ENCODE measurements at regions not wholly inside any gene's neighbourhood (a gene's known extent, or its start where the extent isn't known, plus 50 kb on each side); places are given as distances from the start of the nearest gene placed in this dataset.
"Not testable (repeated sequence)": the region's sequence is repeated elsewhere in the genome, so short reads cannot be mapped to it uniquely, and the experiment has no call there.

- in situ Hi-C loops (cut with HindIII; ENCODE audit: low sequenced_read_pairs), result not testable (repeated sequence)
These were observed 169.4 kb upstream of the MKLN1 start for GRCh38 chr7:131158244-131158636.

DNA sequence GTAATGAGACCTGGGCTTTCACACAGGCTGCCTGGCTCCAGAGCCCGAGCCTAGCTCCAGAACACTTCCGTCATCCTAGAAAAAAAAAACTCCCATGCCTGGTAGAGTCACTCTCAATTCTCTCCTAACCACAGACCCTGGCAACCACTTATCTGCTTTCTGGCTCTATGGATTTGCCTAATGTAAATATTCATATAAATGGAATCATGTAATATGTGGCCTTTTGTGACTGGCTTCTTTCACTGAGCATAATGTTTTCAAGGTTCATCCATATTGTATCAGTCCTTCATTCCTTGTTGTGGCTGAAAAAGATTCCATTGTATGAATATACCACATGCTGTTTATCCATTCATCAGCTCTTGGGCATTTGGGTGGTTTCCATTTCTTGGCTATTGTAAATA, 167.7 kb upstream of the MKLN1 start:
- in situ Hi-C loops (cut with HindIII; ENCODE audit: low sequenced_read_pairs), result no loop called here

DNA sequence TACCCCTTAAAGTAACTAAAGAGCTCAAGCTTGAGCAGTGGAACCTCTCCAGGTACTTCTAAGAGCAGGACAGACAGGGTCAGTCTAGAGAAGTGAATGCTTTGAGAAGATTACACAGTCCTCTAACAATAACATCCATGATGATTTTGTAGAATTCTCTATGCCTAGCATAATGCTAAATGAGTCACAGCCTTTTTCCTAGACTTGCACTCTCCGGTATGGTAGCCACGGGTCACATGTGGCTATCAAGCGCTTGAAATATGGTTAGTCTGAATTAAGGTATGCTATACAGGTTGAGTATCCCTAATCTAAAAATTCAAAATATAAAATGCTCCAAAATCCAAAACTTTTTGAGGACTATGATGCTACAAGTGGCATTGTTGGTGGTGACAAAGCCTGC, 166.6 kb upstream of the MKLN1 start:
- in situ Hi-C loops (cut with HindIII; ENCODE audit: low sequenced_read_pairs), result no loop called here

DNA sequence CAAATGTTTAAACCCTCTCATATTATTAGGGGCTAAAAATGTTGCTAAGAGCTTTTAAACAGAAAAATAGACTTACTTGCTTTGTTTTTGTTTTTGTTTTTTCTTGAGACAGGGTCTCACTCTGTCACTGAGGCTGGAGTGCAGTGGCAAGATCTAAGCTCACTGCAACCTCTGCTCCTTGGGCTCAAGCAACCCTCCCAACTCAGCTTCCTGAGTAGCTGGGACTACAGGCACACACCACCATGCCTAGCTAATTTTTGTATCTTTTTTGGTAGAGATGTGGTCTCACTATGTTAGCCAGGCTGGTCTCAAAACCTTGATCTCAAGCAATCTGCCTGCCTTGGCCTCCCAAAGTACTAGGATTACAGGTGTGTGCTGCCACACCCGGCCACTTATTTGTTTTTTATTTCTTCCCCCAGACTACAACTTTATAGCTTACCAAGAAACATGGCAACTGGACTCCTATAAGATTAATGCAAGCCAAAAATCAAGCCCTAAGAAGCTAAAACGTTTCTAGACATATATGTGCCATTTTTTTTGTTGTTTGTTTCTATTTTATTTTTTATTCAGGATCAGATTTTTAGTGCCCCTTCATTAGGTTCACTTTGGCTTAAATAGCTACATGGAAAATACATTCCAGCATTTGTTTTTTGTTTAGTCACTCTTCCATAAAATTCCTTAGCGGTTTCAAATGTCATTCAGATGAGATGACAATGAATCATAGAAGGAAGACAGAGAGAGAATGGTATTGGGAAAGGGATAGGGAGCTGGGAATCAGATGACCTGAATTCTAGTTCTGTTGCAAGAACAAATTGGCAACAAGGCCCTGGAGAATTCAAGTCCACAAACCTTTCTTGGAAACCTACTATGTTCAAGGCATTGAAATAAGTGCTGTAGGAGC, 163.4 kb upstream of the MKLN1 start:
- in situ Hi-C loops (cut with HindIII; ENCODE audit: low sequenced_read_pairs), result no loop called here

DNA sequence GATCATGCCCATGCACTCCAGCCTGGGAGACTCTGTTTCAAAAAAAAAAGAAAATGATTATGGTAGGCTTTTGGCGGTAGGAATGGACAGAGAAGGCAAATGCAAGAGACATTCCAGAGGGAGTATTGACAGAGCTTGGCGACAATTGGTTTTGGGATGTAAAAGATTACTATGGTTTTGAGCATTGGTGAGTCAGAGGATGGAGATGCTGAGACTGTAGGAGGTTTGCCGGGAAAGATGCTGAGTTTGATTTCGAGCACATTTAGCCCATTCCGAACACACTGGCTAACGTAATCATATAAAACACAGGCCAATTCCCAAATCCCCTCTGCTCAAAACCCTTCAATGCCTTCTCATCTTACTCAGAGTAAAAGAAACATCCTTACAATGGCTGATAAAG, 161.6 kb upstream of the MKLN1 start:
- in situ Hi-C loops (cut with HindIII; ENCODE audit: low sequenced_read_pairs), result no loop called here

DNA sequence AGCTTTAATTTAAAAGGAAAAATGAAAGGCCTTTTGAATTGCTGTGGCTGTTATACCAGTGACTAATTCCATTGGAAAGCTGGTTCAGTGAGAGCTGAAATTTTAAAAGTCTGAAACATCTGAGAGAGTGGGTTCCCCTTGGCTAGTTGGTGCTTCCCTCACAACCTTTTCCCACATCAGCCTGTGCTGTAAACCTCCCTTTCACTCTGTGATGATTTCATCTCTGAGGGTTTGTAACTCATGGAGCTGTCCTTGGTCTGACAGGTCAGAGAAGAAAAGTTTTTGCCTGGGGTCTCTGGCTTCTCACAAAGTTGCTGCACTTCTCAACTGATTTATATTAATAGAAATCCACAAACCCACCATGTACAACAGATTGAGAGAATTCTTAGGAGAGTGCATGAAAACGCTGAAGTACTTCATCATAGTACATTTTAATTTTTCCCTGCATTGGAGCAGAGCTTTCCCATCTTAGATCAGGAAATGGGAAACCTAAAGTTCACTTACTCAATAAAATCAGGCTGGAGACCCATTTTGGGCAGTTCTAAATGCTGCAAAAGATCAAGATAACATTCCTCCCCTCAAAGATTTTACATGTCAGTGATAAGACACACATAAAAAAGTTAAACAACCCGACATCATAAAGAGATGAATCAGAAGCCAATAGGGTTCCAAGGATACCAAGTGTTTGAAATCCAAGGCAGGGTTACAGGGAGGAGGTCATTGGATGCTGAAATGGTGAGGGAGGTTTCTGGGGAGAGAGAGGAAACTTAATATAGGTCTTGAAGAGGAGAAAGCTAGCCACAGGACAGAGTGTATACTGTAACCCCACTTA, 157.0 kb upstream of the MKLN1 start:
- in situ Hi-C loops (cut with HindIII; ENCODE audit: low sequenced_read_pairs), result no loop called here

GRCh38 chr7:131173145-131173890, 154.4 kb upstream of the MKLN1 start:
- in situ Hi-C loops (cut with HindIII; ENCODE audit: low sequenced_read_pairs), result no loop called here

- in situ Hi-C loops (cut with HindIII; ENCODE audit: low sequenced_read_pairs), result no loop called here
These were observed 153.3 kb upstream of the MKLN1 start for GRCh38 chr7:131174391-131174790.

- in situ Hi-C loops (cut with HindIII; ENCODE audit: low sequenced_read_pairs), result no loop called here
These were observed 152.8 kb upstream of the MKLN1 start for GRCh38 chr7:131174855-131175254.

DNA sequence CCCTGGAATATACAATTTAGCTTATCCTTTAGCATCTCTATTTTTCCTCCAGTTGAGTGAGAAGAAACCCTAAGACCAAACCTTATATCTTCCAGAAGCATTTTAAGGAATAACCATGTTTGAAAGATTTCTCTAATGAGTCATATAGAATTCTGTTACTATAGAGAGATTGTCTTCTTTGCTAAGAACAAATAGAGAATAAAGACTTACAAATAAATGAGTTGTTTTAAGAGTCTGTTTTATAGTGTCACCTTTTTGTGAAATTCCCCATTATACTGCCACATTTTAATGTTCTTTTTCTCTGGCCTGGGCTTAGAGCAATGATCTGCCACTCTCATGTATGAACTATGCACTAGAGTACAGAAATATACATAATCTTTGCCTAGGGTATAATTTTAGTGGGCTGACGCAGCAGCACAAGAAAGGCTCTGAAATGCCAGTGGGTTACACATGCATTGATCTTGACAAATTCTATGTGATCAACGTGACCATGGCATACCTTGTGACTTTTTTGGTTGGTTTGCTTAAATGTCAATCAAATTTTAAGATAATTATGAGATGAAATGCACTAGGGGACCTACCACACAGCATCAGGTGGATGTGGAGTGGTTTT, 145.1 kb upstream of the MKLN1 start:
- in situ Hi-C loops (cut with HindIII; ENCODE audit: low sequenced_read_pairs), result loop anchor here (5.0 kb wide), 1 partner anchor 60 kb away; no protein-coding TSS in a partner anchor

GRCh38 chr7:131183072-131183471, 144.6 kb upstream of the MKLN1 start:
- in situ Hi-C loops (cut with HindIII; ENCODE audit: low sequenced_read_pairs), result loop anchor here (5.0 kb wide), 1 partner anchor 61 kb away; no protein-coding TSS in a partner anchor

DNA sequence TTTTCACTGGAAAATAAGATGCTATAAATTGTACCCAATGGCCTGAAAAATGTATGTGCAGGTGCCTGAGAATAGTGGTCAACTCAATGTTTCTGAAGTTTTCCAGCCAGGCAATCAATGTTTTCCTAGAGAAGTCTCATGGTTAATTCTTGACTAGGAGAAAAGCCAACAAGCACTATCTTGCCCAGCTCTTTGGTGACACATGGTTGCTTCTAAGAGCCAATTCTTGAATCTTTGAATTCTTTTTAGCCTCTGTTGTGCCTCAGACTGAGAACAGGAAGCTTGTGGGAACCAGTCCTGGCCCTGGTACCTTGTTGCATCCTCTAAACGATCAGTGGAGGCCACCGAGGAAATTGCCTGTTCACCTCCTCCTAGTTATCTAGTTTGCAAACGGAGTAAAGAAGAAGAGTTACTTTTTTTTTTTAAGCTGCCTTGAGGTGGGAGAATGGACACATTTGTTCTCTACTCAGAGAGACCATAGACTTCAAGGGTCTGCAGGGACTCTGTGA, 144.0 kb upstream of the MKLN1 start:
- in situ Hi-C loops (cut with HindIII; ENCODE audit: low sequenced_read_pairs), result loop anchor here (5.0 kb wide), 1 partner anchor 61 kb away; no protein-coding TSS in a partner anchor

- in situ Hi-C loops (cut with HindIII; ENCODE audit: low sequenced_read_pairs), result no loop called here
These were observed 140.9 kb upstream of the MKLN1 start for GRCh38 chr7:131186816-131187215.

GRCh38 chr7:131188367-131189339, 139.0 kb upstream of the MKLN1 start:
- in situ Hi-C loops (cut with HindIII; ENCODE audit: low sequenced_read_pairs), result no loop called here

DNA sequence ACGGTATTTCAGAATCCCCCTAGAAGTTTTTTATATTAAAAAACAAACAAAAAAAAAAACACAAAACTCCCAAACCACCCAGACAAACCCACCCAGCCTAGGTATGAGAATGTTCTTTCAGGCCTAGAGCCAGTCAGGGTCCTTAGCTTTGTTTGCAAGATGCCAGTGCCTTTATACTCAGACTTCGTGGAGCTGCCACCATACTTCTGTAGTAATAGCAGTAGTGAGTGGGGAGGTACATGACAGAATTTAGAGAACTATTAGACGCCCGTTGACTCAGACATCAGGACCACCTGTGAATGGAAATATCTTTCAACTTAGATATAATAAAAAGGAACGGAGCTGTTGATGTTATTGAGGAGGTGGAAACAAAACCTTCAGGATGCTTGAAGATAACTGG, 138.2 kb upstream of the MKLN1 start:
- in situ Hi-C loops (cut with HindIII; ENCODE audit: low sequenced_read_pairs), result no loop called here

GRCh38 chr7:131190146-131190545, 137.5 kb upstream of the MKLN1 start:
- in situ Hi-C loops (cut with HindIII; ENCODE audit: low sequenced_read_pairs), result no loop called here

GRCh38 chr7:131190581-131190980, 137.1 kb upstream of the MKLN1 start:
- in situ Hi-C loops (cut with HindIII; ENCODE audit: low sequenced_read_pairs), result no loop called here

GRCh38 chr7:131194070-131194865, 133.4 kb upstream of the MKLN1 start:
- in situ Hi-C loops (cut with HindIII; ENCODE audit: low sequenced_read_pairs), result no loop called here

All from endothelial cell of hepatic sinusoid (primary cell).